ENCODE measurements at regions not wholly inside any gene's neighbourhood (a gene's known extent, or its start where the extent isn't known, plus 50 kb on each side); places are given as distances from the start of the nearest gene placed in this dataset.
"Not testable (repeated sequence)": the region's sequence is repeated elsewhere in the genome, so short reads cannot be mapped to it uniquely, and the experiment has no call there.

GRCh38 chr3:72627271-72627670 lies 221.0 kb downstream of the SHQ1 start:
- DNase-seq, result no peak

DNA sequence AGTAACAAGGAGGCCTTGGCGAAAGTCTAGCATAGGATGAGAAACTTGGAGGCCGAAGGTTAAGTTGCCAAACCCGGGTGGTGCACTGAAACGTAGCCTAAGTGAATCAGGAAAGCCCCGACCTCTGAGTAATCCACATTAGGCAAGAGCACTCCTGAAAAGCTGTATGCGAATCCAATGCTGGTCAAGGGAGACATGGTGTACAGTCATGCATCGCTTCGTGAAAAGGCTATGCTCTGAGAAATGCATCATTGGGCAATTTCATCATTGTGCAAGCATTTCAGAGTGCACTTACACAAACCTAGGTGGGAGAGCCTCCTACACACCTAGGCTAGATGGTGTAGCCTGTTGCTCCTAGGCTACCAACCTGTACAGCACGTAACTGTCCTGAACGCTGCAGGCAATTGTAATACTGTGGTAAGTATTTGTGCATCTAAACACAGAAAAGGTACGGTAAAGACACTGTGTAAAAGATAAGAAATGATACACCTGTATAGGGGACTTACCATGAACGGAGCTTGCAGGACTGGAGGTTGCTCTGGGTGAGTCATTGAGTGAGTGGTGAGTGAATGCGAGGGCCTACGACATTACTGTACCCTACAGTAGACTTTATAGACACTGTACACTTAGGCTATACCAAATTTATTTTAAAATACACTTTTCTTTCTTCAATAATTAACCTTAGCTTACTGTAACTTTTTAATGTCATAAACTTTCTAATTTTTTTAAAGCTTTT lies 222.5 kb downstream of the SHQ1 start:
- DNase-seq, result no peak

DNA sequence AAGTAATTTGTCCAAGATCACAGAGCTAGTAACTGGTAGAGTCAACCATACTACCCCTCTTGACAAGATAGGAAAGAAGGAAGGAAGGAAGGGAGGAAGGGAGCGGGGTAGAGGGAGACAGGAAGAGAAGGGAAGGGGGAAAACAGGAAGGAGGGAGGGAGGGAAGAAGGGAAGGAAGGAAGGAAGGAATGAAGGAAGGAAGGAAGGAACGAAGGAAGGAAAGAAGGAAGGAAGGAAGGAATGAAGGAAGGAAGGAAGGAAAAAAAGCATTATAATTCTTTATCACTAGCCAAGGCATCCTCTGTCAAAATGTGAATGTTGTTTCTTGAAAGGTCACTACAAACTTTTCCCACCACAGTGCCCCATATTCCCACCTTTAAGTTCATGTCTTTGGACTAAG lies 223.6 kb downstream of the SHQ1 start:
- DNase-seq, result no peak

- no peak for DNase-seq
These were observed 229.5 kb downstream of the SHQ1 start for GRCh38 chr3:72618739-72619138.

DNA sequence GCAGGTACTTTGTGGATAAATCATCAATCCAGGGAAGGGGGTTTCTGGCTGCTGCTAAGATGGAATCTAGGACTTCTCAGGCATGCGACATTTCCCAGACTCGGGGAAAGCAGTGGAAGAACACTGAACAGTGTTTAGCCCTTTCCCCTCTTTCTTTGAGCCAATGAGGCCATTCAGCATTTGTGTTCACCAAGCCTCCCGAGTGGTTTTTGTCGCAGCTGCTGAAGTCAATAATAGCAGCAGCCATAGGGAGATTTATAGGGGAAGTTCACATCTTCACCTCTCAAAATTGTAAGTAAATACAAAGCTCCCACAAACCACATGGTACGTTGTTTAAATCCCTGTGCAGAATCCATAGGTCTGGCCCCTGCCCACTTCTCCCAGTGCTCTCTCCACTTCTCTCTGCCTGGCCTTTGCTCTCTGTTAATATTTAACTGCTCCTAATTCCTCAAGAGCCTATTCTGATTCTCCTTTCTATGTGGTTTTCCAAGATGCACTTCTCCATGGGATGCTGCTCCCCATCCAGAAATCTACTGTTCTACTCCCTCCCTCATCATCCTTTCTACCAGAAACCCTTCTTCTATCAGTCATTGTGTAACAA lies 230.7 kb downstream of the SHQ1 start:
- DNase-seq, result no peak

- DNase-seq, result no peak
These were observed 232.5 kb downstream of the SHQ1 start for GRCh38 chr3:72615776-72616175.

DNA sequence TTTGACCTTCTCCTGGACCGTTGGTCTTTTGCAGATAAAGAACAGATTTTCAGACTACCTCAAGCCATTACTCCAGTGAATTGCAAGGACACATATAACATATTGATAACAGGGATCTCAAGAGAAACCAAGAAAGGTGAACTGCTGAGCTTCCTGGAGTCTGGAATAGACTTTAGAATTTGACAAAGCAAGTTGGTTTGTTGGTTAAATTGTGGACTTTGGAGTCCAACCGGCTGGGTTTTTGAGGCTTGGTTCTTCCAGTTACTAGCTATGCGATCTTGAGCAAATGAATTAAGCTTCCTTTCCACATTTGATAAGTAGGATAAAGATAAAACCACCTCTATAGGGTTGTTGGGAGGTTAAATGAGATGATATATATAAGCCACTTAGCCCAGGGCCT lies 233.1 kb downstream of the SHQ1 start:
- DNase-seq, result no peak

DNA sequence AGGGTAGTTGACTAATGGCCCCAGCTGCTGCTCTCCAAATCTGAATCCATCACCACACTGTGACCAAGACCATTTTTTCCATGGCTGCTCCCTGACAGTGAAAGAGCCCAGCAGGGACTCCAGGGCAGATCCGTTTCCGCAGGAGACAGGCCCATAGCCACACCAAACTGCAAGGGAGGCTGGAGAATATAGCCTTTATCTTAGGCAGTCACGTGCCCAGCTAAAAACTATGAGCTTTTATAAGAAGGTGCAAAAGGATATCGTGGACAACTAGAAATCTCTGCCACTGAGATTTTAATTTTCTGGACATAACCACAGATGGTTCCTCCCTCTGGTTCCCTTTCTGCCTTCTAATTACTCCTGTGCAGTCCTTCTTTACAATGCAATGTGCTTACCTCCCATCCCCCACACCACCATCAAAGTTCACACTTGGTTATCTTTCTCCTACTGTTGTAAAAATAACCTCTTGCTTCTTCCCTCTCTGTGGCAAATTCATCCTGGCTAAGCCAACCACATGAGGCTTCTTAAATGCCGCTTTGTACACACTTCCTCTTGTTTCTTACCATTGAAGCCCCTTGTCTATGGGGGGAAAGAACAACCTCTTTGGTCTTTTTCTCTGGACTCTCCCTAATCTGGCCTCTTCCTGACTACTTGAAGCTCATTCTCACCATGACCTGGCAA lies 233.7 kb downstream of the SHQ1 start:
- DNase-seq, result no peak

GRCh38 chr3:72613871-72614270 lies 234.4 kb downstream of the SHQ1 start:
- DNase-seq, result no peak

GRCh38 chr3:72609114-72609513 lies 239.1 kb downstream of the SHQ1 start:
- not testable (repeated sequence) for DNase-seq

DNA sequence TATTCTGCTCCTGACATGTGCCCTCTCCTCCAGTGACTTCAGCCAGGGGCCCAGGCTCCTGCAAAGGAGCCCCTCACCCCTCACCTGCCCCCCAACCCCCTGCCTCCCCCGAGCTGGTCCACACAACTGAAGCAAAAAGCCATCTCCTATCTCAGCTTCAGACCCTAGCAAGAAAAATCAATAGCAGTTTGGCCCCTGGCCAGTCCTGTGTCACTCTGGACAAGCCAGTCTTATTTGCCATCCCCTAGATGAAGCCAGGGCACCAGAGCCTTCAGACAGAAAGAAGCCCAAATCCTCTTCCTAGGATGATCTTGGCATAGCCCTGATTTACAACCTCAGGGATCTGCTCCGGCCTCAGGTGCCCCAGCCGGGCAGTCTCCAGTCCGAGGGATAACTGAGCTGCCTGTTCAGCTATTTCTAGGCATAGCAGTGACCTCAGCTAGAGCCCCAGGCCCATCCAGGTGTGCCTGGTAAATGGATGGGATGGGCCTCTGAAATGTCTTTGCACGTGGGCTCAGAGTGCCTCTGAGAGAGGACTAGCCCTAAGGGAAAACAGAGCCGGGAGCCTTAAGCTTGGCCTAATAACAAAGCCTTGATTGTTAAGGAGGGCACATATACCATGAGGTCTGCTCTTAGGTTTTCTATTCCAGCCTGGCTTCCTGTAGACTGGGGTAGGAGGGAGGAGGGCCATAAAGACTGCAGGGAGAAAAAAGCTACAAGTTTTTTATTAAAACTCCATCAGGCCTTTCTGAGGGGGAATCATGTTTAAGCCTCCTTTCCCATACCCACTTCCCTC lies 242.0 kb downstream of the SHQ1 start:
- no peak for DNase-seq

DNA sequence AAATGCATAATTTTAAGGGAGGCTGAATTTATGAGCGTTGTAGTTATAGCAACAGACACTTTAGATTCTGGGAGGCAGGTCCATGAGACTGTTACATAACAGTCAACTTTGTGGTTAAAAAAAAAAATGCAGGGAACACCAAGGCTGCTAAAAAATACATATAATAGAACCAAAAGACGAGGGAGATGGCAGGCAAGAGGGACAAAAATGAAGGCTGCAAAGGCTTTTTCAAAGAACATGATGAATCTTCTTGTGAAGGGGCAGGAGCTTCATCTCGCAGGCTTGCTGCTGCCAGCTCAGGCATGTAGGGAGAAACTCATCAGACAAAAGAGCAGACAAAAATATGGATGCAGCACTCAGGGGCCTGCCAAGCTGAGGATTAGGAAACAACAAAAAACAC lies 243.9 kb downstream of the SHQ1 start:
- DNase-seq, result no peak

DNA sequence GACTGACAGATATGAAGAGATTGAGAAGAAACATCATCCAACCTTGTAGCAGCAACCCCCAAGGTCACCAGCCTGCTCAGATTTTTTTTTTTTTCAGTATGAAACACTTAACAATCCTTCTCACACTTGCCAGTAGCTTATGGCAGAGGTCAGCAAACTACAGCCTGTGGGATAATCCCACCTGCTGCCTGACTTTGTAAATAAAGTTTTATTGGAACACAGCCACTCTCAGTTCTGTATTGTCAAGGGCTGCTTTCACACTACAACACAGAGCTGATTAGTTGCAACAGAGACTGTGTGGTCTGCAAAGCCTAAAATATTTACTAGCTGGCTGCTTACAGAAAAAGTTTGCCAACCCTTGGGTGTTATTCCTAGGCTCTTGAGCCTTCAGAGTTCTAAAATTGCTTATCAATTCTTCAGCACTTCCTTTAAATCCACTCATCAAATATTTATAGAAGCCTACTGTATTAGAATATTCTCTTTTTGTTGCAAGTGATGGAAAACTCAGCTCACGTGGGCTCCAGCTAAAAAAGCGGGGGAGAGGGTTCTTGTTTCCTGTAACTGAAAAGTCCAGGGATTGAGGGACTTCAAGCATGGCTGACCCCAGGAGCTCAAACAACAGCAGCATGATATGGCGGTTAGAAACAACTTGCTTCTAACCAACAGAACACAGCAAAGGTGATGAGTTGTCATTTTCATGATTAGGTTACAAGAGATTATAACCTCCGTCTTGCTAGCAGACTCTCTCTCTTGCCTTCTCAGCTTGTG lies 246.1 kb downstream of the SHQ1 start:
- DNase-seq, result no peak

- DNase-seq, result no peak
These were observed 247.2 kb downstream of the SHQ1 start for GRCh38 chr3:72601060-72601459.

- peak; percentile 2 for DNase-seq
These were observed 250.5 kb downstream of the SHQ1 start for GRCh38 chr3:72597756-72598195.

DNA sequence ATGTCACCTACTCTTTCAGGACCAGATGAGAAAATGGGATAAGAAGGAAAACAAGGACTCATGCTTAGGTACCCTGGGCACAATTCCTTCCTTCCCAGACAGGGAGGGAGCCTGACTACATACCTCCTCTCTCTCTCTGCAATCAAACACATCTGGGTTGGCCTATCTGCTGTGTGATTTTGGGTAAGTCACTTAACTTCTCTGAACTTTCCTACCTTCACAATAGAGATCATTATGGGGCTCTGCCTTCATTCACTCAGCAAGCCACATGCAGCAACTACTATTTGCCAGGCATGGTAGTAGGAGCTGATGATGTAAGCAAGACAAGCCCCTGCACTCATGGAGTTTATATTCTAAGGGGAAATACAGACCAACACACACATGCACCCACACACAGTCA lies 251.2 kb downstream of the SHQ1 start:
- no peak for DNase-seq

DNA sequence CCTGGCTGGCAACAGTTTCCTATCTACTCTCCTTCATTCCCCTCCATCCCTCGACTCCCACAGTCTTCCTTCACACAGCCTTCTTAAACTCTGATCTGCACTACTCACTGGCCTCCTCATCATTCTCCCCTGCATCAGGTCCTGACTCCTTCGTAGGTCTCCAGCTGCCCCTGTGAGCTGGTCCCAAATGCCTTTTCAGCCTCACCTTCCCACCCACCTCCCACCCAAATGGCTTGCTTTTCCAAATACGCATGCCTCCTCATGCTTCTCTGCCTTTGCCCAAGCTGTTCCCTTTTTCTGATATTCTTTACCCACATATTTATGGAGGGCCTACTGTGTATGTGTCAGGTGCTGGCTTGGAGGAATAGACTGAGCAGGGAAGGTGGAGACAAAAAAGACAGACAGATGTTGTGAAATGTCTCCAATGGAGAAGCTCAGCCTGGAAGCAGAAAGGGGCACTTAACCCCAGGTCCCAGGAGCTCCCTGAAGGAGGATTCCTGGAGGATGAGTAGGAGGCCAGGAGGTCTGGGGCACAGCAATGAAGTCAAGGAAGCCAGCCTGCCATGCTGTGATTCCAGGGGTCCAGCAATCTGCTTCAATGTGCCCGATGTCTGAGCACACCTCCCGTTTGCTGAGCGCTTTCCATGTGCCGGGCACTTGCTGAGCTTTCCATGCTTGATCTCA lies 252.2 kb downstream of the SHQ1 start:
- no peak for DNase-seq

DNA sequence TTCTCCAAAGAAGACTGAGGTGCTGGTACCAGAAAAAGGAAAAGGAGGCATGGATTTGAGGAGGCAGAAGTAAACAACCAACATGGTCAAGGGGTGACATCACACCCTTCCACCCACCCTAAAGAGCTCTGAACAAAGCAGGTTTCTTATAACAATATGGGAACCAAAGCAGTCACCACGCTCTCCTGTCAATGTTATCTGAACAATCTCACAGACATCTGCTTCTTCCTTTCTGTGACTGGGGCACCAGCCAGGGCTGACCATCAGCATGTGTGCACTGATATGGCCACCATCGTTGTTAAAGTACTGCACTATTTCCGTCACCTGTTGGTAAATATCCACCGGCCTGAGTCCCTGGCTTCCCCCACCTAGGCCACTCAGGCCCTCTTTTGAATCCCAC lies 252.9 kb downstream of the SHQ1 start:
- no peak for DNase-seq

DNA sequence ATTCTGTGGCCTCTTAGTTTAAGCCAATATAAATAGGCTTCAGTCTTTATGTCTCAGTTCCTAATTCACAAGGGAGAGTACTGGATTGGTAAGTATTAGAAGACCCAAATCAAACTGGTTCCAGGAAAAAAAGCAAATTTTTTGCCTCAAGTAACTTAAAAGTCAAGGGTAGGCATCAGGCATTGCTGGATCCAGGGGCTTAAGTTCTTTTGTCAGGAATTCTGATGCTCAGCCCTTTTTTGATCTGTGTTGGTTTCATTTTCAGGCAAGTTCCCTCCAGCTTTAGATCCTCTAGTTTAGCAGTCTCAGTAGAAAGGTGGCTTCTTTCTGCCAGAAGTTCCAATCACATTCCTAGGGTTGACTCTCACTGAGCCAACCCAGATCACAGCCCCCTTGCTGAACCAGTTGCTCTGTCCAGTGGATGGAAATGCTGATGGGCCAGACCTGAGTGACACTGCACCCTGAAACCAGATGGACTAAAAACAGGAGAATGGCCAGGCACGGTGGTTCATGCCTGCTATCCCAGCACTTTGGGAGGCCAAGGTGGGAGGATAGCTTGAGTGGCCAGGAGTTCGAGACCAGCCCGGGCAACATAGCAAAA lies 253.5 kb downstream of the SHQ1 start:
- no peak for DNase-seq

DNA sequence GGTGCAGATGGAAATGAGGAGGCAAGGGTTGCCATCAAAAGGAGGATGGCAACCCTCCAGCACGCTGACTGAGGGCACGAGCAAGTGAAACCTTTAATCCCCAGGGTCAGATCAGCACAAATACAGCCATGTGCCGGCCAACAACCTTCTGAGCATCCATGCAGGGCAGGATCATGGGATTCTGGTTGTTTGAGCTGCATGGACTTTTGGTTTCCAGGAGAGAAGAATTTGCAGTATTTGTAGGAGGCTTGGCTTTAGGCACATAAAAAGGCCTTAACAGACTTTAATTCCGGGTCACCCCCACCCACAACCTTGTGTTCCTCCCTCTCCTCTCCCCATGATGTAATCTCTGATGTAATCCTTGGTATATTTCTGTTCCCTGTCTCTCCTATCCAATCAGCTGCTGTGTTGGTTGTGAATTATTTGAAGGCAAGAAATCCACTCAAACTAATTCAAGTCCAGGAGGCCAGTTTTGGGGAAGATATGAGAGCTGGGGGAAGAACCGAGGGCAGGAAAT lies 254.3 kb downstream of the SHQ1 start:
- no peak for DNase-seq
